Right lobe of liver (tissue), 6 donors: ENCODE measurements at regions not wholly inside any gene's neighbourhood (a gene's known extent, or its start where the extent isn't known, plus 50 kb on each side); places are given as distances from the start of the nearest gene placed in this dataset.

Source experiments
- ATAC-seq, 4 donors: fragments of 200-7000 bp; cut with Tn5 transposase; one replicate each; pipeline ENCODE4 v1.9.1; 2020; ENCODE audit warnings: mild to moderate bottlenecking in 4 of 4, moderate library complexity in 4 of 4
- DNase-seq, 3 donors: peaks; one replicate each; pipeline ENCODE4 v3.0.0-alpha.2; 2020
- H3K27ac ChIP-seq, 3 donors: fragments of 200-600 bp; one replicate each; pipeline ENCODE4 v1.8.0; 2022
- H3K27me3 ChIP-seq, 2 donors: fragments of 200-600 bp; one replicate each; pipeline ENCODE4 v1.8.0; 2022
- H3K36me3 ChIP-seq, 4 donors: fragments of 200-600 bp; sonication (generic) in 1 of 4; one replicate each; pipeline versions ENCODE4 v1.5.1 to v1.8.0; 2017 to 2022; ENCODE audit warnings: control low read depth in 1 of 4
- H3K4me1 ChIP-seq, 4 donors: fragments of 200-600 bp; sonication (generic) in 1 of 4; one replicate each; pipeline versions ENCODE4 v1.5.1 to v1.8.0; 2017 to 2022; ENCODE audit warnings: control low read depth in 1 of 4
- H3K4me3 ChIP-seq, 3 donors: fragments of 200-600 bp; one replicate each; pipeline ENCODE4 v1.8.0; 2022
- H3K9me3 ChIP-seq, 4 donors: fragments of 200-600 bp; sonication (generic) in 1 of 4; one replicate each; pipeline versions ENCODE4 v1.5.1 to v1.8.0; 2017 to 2022; ENCODE audit warnings: control low read depth in 1 of 4
- POLR2A ChIP-seq: fragments of 450-650 bp; IDR thresholded peaks from one replicate; pipeline ENCODE4 v1.6.1; 2017; ENCODE audit warnings: antibody characterized with exemption, mild to moderate bottlenecking
- WGBS: methylation state at CpG from one replicate; pipeline ENCODE4 v1.1.6; 2018; ENCODE audit warnings: low coverage, low lambda C conversion rate; ENCODE audit not compliant: insufficient coverage; ENCODE audit errors: missing lambda C conversion rate; 5-methylcytosine and 5-hydroxymethylcytosine counted together
- intact Hi-C, 2 donors: fragments of 100-400 bp; cut with DNase I; formaldehyde crosslinking; loops; one replicate each; pipeline versions ENCODE4 v1.11.2 to v1.14.1; 2022
- TF ChIP-seq, protein P1 (sequence below), 4 donors: fragments of 200-600 bp in 3 of 4; fragments of 450-650 bp in 1 of 4; IDR thresholded peaks; one replicate each; pipeline versions ENCODE4 v1.5.1 to v1.8.0; 2016 to 2022; ENCODE audit warnings: antibody characterized with exemption in 4 of 4, mild to moderate bottlenecking in 2 of 4
- donor health status: DM: no; HTN: yes; CAD: no.
- donor health status: DM: no; HTN: no; CAD: no.
- donor health status: DM: no; HTN: no; CAD: no.
- donor health status: DM: no; HTN: yes; CAD: no.
- donor health status: DM: no; HTN: yes; CAD: no.

DNA sequence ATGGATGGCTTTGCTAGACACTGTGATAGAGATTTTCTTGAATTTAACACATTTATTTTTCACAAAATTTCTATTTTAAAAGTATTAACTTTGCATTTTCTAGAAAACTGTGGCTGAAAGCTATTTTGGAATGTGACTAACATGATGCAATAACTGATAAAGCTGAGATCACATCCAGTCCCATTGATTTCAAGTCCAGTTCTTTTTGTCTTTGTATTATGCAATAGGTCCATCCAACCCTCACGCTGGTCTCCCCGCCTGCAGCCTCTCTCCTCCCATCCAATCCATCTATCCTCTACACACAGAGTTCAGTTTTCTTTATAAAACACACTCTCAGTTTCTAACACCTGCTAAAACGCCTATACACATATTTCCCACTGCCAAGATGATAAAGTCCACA lies 178.8 kb downstream of the CNTN3 start:
- intact Hi-C loops, result no loop called here
- Histone ChIP-seq H3K27ac (peak overlapping the region in 2 of 3 donors; percentile 36 to 37), H3K36me3 (no peaks in the 10 kb centered on the region), H3K4me1 (peaks cover 0 to 11% (median 4%) of the 10 kb centered on the region in 4 donors), H3K4me3 (no peak overlapping the region), H3K9me3 (no peaks in the 10 kb centered on the region), H3K27me3 (no peaks in the 10 kb centered on the region)
- TF ChIP-seq, protein P1, sequence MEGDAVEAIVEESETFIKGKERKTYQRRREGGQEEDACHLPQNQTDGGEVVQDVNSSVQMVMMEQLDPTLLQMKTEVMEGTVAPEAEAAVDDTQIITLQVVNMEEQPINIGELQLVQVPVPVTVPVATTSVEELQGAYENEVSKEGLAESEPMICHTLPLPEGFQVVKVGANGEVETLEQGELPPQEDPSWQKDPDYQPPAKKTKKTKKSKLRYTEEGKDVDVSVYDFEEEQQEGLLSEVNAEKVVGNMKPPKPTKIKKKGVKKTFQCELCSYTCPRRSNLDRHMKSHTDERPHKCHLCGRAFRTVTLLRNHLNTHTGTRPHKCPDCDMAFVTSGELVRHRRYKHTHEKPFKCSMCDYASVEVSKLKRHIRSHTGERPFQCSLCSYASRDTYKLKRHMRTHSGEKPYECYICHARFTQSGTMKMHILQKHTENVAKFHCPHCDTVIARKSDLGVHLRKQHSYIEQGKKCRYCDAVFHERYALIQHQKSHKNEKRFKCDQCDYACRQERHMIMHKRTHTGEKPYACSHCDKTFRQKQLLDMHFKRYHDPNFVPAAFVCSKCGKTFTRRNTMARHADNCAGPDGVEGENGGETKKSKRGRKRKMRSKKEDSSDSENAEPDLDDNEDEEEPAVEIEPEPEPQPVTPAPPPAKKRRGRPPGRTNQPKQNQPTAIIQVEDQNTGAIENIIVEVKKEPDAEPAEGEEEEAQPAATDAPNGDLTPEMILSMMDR (IDR thresholded peaks at IDR 0.05), result no peak
- no peak for TF ChIP-seq POLR2A
- peak; percentile 26 to 53 (median 47) for DNase-seq
- 37% methylated on average over 3 of the region's 3 CpGs for WGBS
- peak; percentile 92 to 96 (median 96) for ATAC-seq

- Histone ChIP-seq H3K27me3 (no peaks in the 10 kb centered on the region), H3K4me3 (no peak overlapping the region), H3K4me1 (peaks cover 0 to 11% (median 4%) of the 10 kb centered on the region in 4 donors), H3K9me3 (no peaks in the 10 kb centered on the region), H3K27ac (no peak overlapping the region), H3K36me3 (no peaks in the 10 kb centered on the region)
- ATAC-seq (peak in 2 of 4 donors; percentile 54 to 59), DNase-seq (no peak)
- intact Hi-C loops, result no loop called here
- TF ChIP-seq, protein P1 (IDR thresholded peaks at IDR 0.05), result no peak
- no peak for TF ChIP-seq POLR2A
- 20% methylated on average over 2 of the region's 2 CpGs for WGBS
Measured at GRCh38 chr3:74434406-74434805, 180.1 kb downstream of the CNTN3 start.

GRCh38 chr3:74426571-74426970 lies 187.9 kb downstream of the CNTN3 start:
- intact Hi-C loops, result no loop called here
- Histone ChIP-seq H3K27me3 (no peaks in the 10 kb centered on the region), H3K27ac (no peak overlapping the region), H3K4me3 (no peak overlapping the region), H3K9me3 (no peaks in the 10 kb centered on the region), H3K36me3 (no peaks in the 10 kb centered on the region), H3K4me1 (no peaks in the 10 kb centered on the region)
- WGBS, result 89% methylated on average over 2 of the region's 2 CpGs
- TF ChIP-seq, protein P1 (IDR thresholded peaks at IDR 0.05), result no peak
- no peak for TF ChIP-seq POLR2A
- ATAC-seq (no peak), DNase-seq (no peak)

GRCh38 chr3:74423867-74424266 lies 190.6 kb downstream of the CNTN3 start:
- H3K27ac ChIP-seq, result no peak overlapping the region
- no peaks in the 10 kb centered on the region for H3K4me1 ChIP-seq
- no peaks in the 10 kb centered on the region for H3K36me3 ChIP-seq
- ATAC-seq (no peak), DNase-seq (no peak)
- TF ChIP-seq, protein P1 (IDR thresholded peaks at IDR 0.05), result no peak
- TF ChIP-seq POLR2A, result no peak
- intact Hi-C loops, result no loop called here
- WGBS, result 81% methylated on average over 2 of the region's 2 CpGs
- H3K27me3 ChIP-seq, result no peaks in the 10 kb centered on the region
- no peaks in the 10 kb centered on the region for H3K9me3 ChIP-seq
- no peak overlapping the region for H3K4me3 ChIP-seq
